B cell (primary cell): ENCODE measurements at regions not wholly inside any gene's neighbourhood (a gene's known extent, or its start where the extent isn't known, plus 50 kb on each side); places are given as distances from the start of the nearest gene placed in this dataset.

Experiments
- CTCF ChIP-seq: fragments of 200-600 bp; IDR thresholded peaks from one replicate; pipeline ENCODE4 v1.8.0; 2022; ENCODE audit warnings: antibody characterized with exemption, mild to moderate bottlenecking
- EZH2 ChIP-seq: IDR thresholded peaks from 2 replicates; pipeline ENCODE4 v1.6.1; 2012; ENCODE audit warnings: borderline replicate concordance, low read depth, mild to moderate bottlenecking, moderate library complexity, low read length; ENCODE audit not compliant: insufficient read depth, poor library complexity, severe bottlenecking

GRCh38 chr2:235365743-235366142, 128.1 kb upstream of the AGAP1 start:
- TF ChIP-seq CTCF (no peak), EZH2 (no peak)
